Astrocyte (in vitro differentiated cells and primary cell): ENCODE measurements at regions not wholly inside any gene's neighbourhood (a gene's known extent, or its start where the extent isn't known, plus 50 kb on each side); places are given as distances from the start of the nearest gene placed in this dataset.

Experiments
- EZH2 ChIP-seq: IDR thresholded peaks from 2 replicates; pipeline ENCODE4 v1.6.1; 2012; ENCODE audit warnings: mild to moderate bottlenecking, low read length, inconsistent platforms; ENCODE audit not compliant: insufficient read depth
- TF ChIP-seq, protein P1 (sequence below): IDR thresholded peaks from 2 replicates; pipeline ENCODE4 v1.5.1; 2011; ENCODE audit warnings: low read depth, mild to moderate bottlenecking, inconsistent platforms, low read length, moderate library complexity; ENCODE audit not compliant: insufficient read depth

DNA sequence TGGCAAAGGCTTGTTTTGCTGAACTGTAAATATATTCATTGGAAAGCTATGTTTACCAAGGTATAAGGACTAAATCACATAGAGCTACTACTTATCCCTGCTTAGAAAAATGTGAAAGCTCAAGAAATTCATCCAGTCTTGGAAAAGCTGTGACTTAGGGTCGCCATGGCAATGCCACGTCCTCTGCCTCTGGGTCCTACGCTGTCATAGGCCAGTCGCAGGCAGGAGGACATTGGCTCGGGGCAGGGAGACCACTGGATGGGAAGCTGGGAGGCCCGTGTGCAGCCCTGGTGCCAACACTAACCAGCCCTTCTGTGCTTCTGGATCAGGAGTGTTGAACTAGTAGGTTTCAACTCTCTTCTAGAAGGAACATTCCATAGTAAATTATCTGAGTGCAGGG lies 67.3 kb upstream of the PDZD8 start:
- TF ChIP-seq, protein P1, sequence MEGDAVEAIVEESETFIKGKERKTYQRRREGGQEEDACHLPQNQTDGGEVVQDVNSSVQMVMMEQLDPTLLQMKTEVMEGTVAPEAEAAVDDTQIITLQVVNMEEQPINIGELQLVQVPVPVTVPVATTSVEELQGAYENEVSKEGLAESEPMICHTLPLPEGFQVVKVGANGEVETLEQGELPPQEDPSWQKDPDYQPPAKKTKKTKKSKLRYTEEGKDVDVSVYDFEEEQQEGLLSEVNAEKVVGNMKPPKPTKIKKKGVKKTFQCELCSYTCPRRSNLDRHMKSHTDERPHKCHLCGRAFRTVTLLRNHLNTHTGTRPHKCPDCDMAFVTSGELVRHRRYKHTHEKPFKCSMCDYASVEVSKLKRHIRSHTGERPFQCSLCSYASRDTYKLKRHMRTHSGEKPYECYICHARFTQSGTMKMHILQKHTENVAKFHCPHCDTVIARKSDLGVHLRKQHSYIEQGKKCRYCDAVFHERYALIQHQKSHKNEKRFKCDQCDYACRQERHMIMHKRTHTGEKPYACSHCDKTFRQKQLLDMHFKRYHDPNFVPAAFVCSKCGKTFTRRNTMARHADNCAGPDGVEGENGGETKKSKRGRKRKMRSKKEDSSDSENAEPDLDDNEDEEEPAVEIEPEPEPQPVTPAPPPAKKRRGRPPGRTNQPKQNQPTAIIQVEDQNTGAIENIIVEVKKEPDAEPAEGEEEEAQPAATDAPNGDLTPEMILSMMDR: no peak
- TF ChIP-seq EZH2: no peak
